H1 (cell line): ENCODE measurements at regions not wholly inside any gene's neighbourhood (a gene's known extent, or its start where the extent isn't known, plus 50 kb on each side); places are given as distances from the start of the nearest gene placed in this dataset.

Experiments
- EGR1 ChIP-seq: IDR thresholded peaks from 2 replicates; pipeline ENCODE4 v1.6.1; 2011; ENCODE audit warnings: low read depth, low read length, borderline replicate concordance
- NRF1 ChIP-seq: IDR thresholded peaks from 2 replicates; pipeline ENCODE4 v1.6.1; 2011; ENCODE audit warnings: mild to moderate bottlenecking, low read depth, low read length, improper control_type of control experiment
- RBBP5 ChIP-seq: IDR thresholded peaks from 2 replicates; pipeline ENCODE4 v1.7.1; 2012; ENCODE audit warnings: low read depth, mild to moderate bottlenecking, inconsistent platforms, low read length, moderate library complexity, borderline replicate concordance

DNA sequence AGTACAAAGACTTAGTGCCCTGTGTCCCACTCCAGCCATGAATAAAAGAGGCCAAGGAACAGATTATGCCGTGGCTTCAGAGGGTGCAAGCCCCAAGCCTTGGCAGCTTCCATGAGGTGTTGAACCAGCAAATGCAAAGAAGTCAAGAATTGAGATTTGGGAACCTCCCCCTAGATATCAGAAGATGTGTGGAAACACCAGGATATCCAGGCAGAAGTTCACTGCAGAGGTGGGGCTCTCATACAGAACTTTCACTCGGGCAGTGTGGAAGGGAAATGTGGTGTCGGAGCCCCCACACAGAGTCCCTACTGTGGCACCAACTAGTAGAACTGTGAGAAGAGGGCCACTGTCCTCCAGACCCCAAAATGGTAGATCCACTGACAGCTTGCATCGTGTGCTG lies 2421.4 kb downstream of the PCDH9 start (continued):
- TF ChIP-seq RBBP5, result no peak
- no peak for TF ChIP-seq NRF1
- no peak for TF ChIP-seq EGR1
- TF ChIP-seq, all 59 proteins: peak for 0
